Liver (tissue), 8 donors: ENCODE measurements at regions not wholly inside any gene's neighbourhood (a gene's known extent, or its start where the extent isn't known, plus 50 kb on each side); places are given as distances from the start of the nearest gene placed in this dataset.

Experiments
- DNase-seq: peaks from one replicate; pipeline ENCODE4 v3.0.0-alpha.2; 2017; ENCODE audit warnings: low spot score
- H3K27ac ChIP-seq, 2 donors: one replicate each; pipeline ENCODE4 v1.7.0; 2013; ENCODE audit warnings: inconsistent platforms in 2 of 2, low read length in 2 of 2, control low read depth in 1 of 2, low read depth in 1 of 2, mild to moderate bottlenecking in 1 of 2
- H3K27me3 ChIP-seq, 4 donors: one replicate each; pipeline versions ENCODE4 v1.6.1 to v1.7.0; 2013; ENCODE audit warnings: low read length in 3 of 4, inconsistent platforms in 1 of 4, mild to moderate bottlenecking in 1 of 4, moderate library complexity in 1 of 4; ENCODE audit not compliant: control insufficient read depth in 4 of 4, insufficient read depth in 4 of 4
- H3K36me3 ChIP-seq, 4 donors: one replicate each; pipeline versions ENCODE4 v1.6.1 to v1.7.0; 2013; ENCODE audit warnings: low read length in 3 of 4, mild to moderate bottlenecking in 3 of 4, low read depth in 1 of 4, moderate library complexity in 1 of 4; ENCODE audit not compliant: control insufficient read depth in 4 of 4, insufficient read depth in 3 of 4
- H3K4me1 ChIP-seq, 4 donors: one replicate each; pipeline versions ENCODE4 v1.6.1 to v1.7.0; 2013; ENCODE audit warnings: low read length in 3 of 4, mild to moderate bottlenecking in 3 of 4, moderate library complexity in 1 of 4; ENCODE audit not compliant: control insufficient read depth in 4 of 4, insufficient read depth in 4 of 4
- H3K4me3 ChIP-seq, 3 donors: one replicate each; pipeline versions ENCODE4 v1.6.1 to v1.7.0; 2013; ENCODE audit warnings: low read length in 3 of 3, control low read depth in 1 of 3, low read depth in 1 of 3, mild to moderate bottlenecking in 1 of 3
- H3K9ac ChIP-seq, 2 donors: one replicate each; pipeline ENCODE4 v1.7.0; 2013; ENCODE audit warnings: low read length in 2 of 2, mild to moderate bottlenecking in 2 of 2, moderate library complexity in 2 of 2, control low read depth in 1 of 2, low read depth in 1 of 2
- H3K9me3 ChIP-seq, 4 donors: one replicate each; pipeline versions ENCODE4 v1.6.1 to v1.7.0; 2013; ENCODE audit warnings: low read length in 3 of 4; ENCODE audit not compliant: control insufficient read depth in 4 of 4
- EGR1 ChIP-seq, 2 donors: IDR thresholded peaks; 2 replicates each; pipeline ENCODE4 v1.6.1; 2016 to 2018; ENCODE audit warnings: antibody characterized with exemption in 2 of 2, low read depth in 2 of 2
- FOXA1 ChIP-seq: IDR thresholded peaks from 2 replicates; pipeline ENCODE4 v1.6.1; 2016; ENCODE audit warnings: antibody characterized with exemption
- FOXA2 ChIP-seq: IDR thresholded peaks from 2 replicates; pipeline ENCODE4 v1.6.1; 2016; ENCODE audit warnings: antibody characterized with exemption
- GABPA ChIP-seq, 2 donors: IDR thresholded peaks in 1 of 2; conservative IDR thresholded peaks in 1 of 2; 2 replicates each; pipeline ENCODE4 v1.6.1; 2016; ENCODE audit warnings: antibody characterized with exemption in 2 of 2, mild to moderate bottlenecking in 1 of 2, moderate library complexity in 1 of 2
- HNF4A ChIP-seq, 2 donors: conservative IDR thresholded peaks; 2 replicates each; pipeline ENCODE4 v1.6.1; 2016; ENCODE audit warnings: antibody characterized with exemption in 2 of 2, mild to moderate bottlenecking in 2 of 2
- JUND ChIP-seq, 2 donors: IDR thresholded peaks; 2 replicates each; pipeline ENCODE4 v1.6.1; 2016; ENCODE audit warnings: antibody characterized with exemption in 2 of 2
- MAX ChIP-seq: IDR thresholded peaks from 2 replicates; pipeline ENCODE4 v1.6.1; 2016; ENCODE audit warnings: antibody characterized with exemption
- NR2F2 ChIP-seq: IDR thresholded peaks from 2 replicates; pipeline ENCODE4 v1.6.1; 2016; ENCODE audit warnings: antibody characterized with exemption
- RAD21 ChIP-seq, 2 donors: IDR thresholded peaks; 2 replicates each; pipeline ENCODE4 v1.6.1; 2016; ENCODE audit warnings: antibody characterized with exemption in 2 of 2, mild to moderate bottlenecking in 2 of 2
- RXRA ChIP-seq, 2 donors: IDR thresholded peaks; 2 replicates each; pipeline ENCODE4 v1.6.1; 2017 to 2018; ENCODE audit warnings: antibody characterized with exemption in 2 of 2, mild to moderate bottlenecking in 1 of 2
- SP1 ChIP-seq: IDR thresholded peaks from 2 replicates; pipeline ENCODE4 v1.6.1; 2018; ENCODE audit warnings: antibody characterized with exemption, mild to moderate bottlenecking
- TAF1 ChIP-seq: conservative IDR thresholded peaks from 2 replicates; pipeline ENCODE4 v1.6.1; 2016; ENCODE audit warnings: antibody characterized with exemption, mild to moderate bottlenecking
- YY1 ChIP-seq: IDR thresholded peaks from 2 replicates; pipeline ENCODE4 v1.6.1; 2016; ENCODE audit warnings: antibody characterized with exemption, mild to moderate bottlenecking
- ZBTB33 ChIP-seq: IDR thresholded peaks from 2 replicates; pipeline ENCODE4 v1.6.1; 2016; ENCODE audit warnings: antibody characterized with exemption
- WGBS: extraction: QIAGEN DNeasy Blood & Tissue Kit; methylation state at CpG from one replicate; pipeline ENCODE4 v1.1.7; 2013; 5-methylcytosine and 5-hydroxymethylcytosine counted together
- TF ChIP-seq, protein P1 (sequence below): fragments of 150-350 bp; IDR thresholded peaks from 2 replicates; pipeline ENCODE4 v1.5.1; 2017; ENCODE audit warnings: improper control_type of control experiment, low read depth, low read length; ENCODE audit not compliant: missing input control
- TF ChIP-seq, protein P2 (sequence below): IDR thresholded peaks from 2 replicates; pipeline ENCODE4 v1.6.1; 2016; ENCODE audit warnings: antibody characterized with exemption, mild to moderate bottlenecking
- TF ChIP-seq, protein P3 (sequence below): IDR thresholded peaks from 2 replicates; pipeline ENCODE4 v1.6.1; 2016; ENCODE audit warnings: antibody characterized with exemption
- donor health status: healthy.
- donor health status: healthy.
- donor health status: healthy.
- donor health status: healthy.
- donor health status: healthy.

DNA sequence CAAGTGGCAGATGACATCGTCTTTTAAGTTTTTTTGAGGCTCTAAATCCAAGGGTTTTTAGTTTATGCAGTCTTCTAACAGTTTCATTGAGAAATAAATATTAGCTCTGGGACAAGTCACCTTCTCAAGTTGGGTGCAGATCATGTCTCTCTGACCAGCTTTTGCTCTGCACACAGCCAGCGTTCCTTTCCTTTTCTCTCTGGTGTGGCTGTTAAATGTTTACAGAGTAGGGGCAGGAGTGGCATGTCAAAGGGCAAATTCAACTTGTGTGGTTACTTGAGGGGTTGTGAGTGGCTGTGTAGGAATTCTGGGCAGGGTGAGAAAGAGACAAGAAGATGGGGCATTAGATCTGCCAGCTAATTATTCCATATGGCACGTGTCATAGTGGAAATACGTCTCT, 187.5 kb upstream of the HMHB1 start:
- Histone ChIP-seq H3K27ac (no peak overlapping the region), H3K4me1 (no peaks in the 10 kb centered on the region), H3K9ac (no peak overlapping the region), H3K9me3 (no peaks in the 10 kb centered on the region), H3K27me3 (no peaks in the 10 kb centered on the region), H3K4me3 (no peak overlapping the region), H3K36me3 (no peaks in the 10 kb centered on the region)
- DNase-seq = no peak
- TF ChIP-seq HNF4A (conservative IDR thresholded peaks at IDR 0.05) (no peak), NR2F2 (no peak), TAF1 (no peak), SP1 (no peak), JUND (IDR thresholded peaks at IDR 0.05) (no peak), EGR1 (IDR thresholded peaks at IDR 0.05; ENCODE audit: low read depth in 2 of 2) (no peak)
- TF ChIP-seq, protein P1, sequence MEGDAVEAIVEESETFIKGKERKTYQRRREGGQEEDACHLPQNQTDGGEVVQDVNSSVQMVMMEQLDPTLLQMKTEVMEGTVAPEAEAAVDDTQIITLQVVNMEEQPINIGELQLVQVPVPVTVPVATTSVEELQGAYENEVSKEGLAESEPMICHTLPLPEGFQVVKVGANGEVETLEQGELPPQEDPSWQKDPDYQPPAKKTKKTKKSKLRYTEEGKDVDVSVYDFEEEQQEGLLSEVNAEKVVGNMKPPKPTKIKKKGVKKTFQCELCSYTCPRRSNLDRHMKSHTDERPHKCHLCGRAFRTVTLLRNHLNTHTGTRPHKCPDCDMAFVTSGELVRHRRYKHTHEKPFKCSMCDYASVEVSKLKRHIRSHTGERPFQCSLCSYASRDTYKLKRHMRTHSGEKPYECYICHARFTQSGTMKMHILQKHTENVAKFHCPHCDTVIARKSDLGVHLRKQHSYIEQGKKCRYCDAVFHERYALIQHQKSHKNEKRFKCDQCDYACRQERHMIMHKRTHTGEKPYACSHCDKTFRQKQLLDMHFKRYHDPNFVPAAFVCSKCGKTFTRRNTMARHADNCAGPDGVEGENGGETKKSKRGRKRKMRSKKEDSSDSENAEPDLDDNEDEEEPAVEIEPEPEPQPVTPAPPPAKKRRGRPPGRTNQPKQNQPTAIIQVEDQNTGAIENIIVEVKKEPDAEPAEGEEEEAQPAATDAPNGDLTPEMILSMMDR = no peak
- 80% methylated on average over 4 of the region's 4 CpGs for WGBS

- Histone ChIP-seq H3K27me3 (no peaks in the 10 kb centered on the region), H3K9ac (no peak overlapping the region), H3K27ac (no peak overlapping the region), H3K9me3 (no peaks in the 10 kb centered on the region), H3K4me3 (no peak overlapping the region), H3K4me1 (no peaks in the 10 kb centered on the region), H3K36me3 (no peaks in the 10 kb centered on the region)
- TF ChIP-seq ZBTB33 = no peak
- no peak for DNase-seq
- 88% methylated on average over 2 of the region's 2 CpGs for WGBS
These were observed 192.9 kb upstream of the HMHB1 start for GRCh38 chr5:143619040-143619439.

DNA sequence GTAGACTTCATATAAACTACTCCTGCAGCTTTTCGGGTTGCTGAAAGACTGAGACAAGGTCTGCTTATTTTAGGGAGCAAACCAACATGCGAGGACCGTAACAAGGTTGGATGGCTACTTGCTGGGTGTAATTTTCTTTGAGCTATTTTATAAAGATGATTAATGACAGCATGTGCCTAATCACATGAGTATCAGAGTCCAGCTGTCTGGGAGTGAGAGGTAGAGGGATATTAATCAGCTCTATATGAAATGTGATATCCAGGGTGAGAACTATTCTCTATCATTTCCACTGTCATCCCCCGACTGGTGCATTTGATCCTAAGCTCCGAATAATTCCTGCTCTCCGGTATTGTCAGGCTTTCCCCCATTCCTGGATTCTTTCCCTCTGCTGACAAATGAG, 193.8 kb upstream of the HMHB1 start:
- no peak overlapping the region for H3K9ac ChIP-seq
- H3K4me1 ChIP-seq = no peaks in the 10 kb centered on the region
- DNase-seq = no peak
- H3K9me3 ChIP-seq = no peaks in the 10 kb centered on the region
- WGBS = 97% methylated on average over 6 of the region's 6 CpGs
- H3K27ac ChIP-seq = no peak overlapping the region
- H3K27me3 ChIP-seq = no peaks in the 10 kb centered on the region
- H3K4me3 ChIP-seq = no peak overlapping the region
- TF ChIP-seq, protein P2, sequence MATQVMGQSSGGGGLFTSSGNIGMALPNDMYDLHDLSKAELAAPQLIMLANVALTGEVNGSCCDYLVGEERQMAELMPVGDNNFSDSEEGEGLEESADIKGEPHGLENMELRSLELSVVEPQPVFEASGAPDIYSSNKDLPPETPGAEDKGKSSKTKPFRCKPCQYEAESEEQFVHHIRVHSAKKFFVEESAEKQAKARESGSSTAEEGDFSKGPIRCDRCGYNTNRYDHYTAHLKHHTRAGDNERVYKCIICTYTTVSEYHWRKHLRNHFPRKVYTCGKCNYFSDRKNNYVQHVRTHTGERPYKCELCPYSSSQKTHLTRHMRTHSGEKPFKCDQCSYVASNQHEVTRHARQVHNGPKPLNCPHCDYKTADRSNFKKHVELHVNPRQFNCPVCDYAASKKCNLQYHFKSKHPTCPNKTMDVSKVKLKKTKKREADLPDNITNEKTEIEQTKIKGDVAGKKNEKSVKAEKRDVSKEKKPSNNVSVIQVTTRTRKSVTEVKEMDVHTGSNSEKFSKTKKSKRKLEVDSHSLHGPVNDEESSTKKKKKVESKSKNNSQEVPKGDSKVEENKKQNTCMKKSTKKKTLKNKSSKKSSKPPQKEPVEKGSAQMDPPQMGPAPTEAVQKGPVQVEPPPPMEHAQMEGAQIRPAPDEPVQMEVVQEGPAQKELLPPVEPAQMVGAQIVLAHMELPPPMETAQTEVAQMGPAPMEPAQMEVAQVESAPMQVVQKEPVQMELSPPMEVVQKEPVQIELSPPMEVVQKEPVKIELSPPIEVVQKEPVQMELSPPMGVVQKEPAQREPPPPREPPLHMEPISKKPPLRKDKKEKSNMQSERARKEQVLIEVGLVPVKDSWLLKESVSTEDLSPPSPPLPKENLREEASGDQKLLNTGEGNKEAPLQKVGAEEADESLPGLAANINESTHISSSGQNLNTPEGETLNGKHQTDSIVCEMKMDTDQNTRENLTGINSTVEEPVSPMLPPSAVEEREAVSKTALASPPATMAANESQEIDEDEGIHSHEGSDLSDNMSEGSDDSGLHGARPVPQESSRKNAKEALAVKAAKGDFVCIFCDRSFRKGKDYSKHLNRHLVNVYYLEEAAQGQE = no peak
- no peak for TF ChIP-seq SP1
- TF ChIP-seq YY1 = no peak
- TF ChIP-seq, protein P3, sequence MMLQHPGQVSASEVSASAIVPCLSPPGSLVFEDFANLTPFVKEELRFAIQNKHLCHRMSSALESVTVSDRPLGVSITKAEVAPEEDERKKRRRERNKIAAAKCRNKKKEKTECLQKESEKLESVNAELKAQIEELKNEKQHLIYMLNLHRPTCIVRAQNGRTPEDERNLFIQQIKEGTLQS = no peak
- TF ChIP-seq GABPA (IDR thresholded peaks at IDR 0.05 in 1 of 2, conservative IDR thresholded peaks at IDR 0.05 in 1 of 2) = no peak
- no peak for TF ChIP-seq ZBTB33
- no peak for TF ChIP-seq TAF1
- TF ChIP-seq MAX = no peak
- no peak for TF ChIP-seq RAD21 (IDR thresholded peaks at IDR 0.05)
- TF ChIP-seq EGR1 (IDR thresholded peaks at IDR 0.05; ENCODE audit: low read depth in 2 of 2) = no peak
- no peak for TF ChIP-seq HNF4A (conservative IDR thresholded peaks at IDR 0.05)
- TF ChIP-seq FOXA2 = no peak
- no peak for TF ChIP-seq FOXA1
- no peak for TF ChIP-seq RXRA (IDR thresholded peaks at IDR 0.05)
- H3K36me3 ChIP-seq = no peaks in the 10 kb centered on the region
